ENCODE measurements at regions not wholly inside any gene's neighbourhood (a gene's known extent, or its start where the extent isn't known, plus 50 kb on each side); places are given as distances from the start of the nearest gene placed in this dataset.
"Not testable (repeated sequence)": the region's sequence is repeated elsewhere in the genome, so short reads cannot be mapped to it uniquely, and the experiment has no call there.

DNA sequence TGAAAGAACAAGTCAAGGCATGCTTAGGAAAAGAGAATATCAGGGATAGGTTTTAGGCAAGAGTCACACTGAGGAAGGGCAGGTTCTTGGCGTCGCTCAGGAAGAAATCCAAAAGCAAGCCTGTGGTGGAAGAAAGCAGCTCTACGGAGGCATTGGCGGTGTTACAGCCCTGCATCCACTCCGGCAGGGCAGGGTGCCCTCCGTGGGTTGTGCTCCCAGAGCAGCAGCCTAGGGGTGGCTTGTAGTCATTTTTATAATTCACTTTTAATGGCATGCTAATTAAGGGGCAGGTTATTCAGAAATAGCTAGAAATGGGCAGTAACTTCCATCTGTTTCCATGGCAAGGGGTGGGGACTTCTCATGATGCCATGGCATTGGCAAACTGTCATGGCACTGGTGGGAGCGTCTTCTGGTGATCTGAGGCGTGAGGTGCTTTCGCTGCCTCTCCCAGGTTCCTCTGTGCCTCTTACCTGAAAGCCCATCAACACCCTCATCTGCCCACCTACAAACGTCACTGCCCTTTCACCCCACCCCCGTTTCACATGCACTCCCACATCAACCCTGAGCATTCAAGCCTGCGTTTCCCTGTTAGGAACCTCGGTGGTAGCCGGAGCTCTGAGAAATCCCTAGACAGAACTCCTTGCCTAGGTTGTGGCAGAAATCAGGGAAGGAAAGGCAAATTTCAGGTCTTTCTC, 1763.8 kb upstream of the TPTE start:
- not testable (repeated sequence) for DNase-seq

DNA sequence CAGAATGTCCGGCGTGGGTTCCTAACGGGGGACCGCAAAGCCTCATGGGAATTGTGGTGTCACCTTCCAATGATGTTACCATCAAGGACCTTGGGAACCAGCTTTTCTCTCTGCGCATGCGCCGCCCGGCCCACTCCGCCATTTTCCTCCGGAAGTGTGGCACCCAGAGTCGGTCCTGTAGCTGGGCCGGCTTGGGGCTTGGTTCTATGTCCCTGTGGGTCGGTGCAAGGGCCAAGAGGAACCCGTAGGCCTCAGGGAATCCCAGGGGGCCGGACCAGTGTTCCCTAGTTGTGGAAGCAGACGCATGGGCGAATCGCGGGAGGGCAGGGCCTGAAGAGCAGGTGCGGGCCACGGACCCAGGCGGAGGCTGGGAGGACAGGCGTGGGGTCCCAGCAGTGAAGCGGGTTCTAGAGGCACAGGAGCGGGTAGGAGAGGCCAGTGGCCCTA, 1762.4 kb upstream of the TPTE start:
- DNase-seq, result peak; percentile 47

DNA sequence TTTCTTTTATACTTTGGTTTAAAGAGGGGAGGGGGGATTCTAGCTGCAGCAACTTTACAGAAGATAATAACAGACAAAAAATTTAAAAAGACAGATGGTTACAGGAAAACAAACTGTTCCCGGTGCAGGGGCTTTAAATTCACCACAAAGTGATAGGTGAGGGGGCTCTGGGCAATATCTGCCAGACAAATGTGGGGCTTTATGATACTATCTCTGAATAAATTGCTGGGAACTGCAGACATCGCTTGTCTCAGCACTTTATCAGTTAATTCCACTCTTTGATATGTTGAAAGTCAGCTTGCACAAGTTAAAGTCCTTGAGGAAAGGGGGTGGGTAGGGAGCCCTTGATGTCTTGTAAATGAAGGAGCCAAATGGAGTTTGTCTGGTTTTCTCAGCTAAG, 1759.1 kb upstream of the TPTE start:
- not testable (repeated sequence) for DNase-seq

- DNase-seq, result not testable (repeated sequence)
These were observed 1757.0 kb upstream of the TPTE start for GRCh38 chr21:8764416-8764815.

DNA sequence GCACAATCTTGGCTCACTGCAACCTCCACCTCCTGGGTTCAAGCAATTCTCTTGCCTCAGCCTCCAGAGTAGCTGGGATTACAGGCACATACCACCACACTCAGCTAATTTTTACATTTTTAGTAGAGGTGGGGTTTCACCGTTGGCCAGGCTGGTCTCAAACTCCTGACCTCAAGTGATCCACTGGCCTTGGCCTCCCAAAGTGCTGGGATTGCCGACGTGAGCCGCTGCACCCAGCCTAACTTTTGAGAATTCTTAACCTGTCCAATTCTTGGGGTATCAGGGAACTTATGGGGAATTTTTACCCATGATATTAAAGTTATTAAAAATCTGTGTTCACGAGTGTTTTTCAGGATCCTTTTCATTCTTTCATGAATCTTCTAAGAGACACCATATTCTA, 1755.2 kb upstream of the TPTE start:
- DNase-seq, result not testable (repeated sequence)

DNA sequence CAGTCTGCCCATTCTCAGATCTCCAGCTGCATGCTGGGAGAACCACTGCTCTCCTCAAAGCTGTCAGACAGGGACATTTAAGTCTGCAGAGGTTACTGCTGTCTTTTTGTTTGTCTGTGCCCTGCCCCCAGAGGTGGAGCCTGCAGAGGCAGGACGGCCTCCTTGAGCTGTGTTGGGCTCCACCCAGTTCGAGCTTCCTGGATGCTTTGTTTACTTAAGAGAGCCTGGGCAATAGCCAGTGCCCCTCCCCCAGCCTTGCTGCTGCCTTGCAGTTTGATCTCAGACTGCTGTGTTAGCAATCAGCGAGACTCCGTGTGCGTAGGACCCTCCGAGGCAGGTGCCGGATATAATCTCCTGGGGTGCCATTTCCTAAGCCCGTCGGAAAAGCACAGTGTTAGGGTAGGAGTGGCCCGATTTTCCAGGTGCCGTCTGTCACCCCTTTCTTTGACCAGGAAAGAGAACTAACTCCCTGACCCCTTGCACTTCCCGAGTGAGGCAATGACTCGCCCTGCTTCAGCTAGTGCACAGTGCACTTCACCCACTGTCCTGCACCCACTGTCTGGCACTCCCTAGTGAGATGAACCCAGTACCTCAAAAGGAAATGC, 1748.4 kb upstream of the TPTE start:
- DNase-seq, result not testable (repeated sequence)

GRCh38 chr21:8775591-8776215, 1745.7 kb upstream of the TPTE start:
- DNase-seq, result not testable (repeated sequence)

- DNase-seq, result not testable (repeated sequence)
These were observed 1744.1 kb upstream of the TPTE start for GRCh38 chr21:8777260-8777659.

DNA sequence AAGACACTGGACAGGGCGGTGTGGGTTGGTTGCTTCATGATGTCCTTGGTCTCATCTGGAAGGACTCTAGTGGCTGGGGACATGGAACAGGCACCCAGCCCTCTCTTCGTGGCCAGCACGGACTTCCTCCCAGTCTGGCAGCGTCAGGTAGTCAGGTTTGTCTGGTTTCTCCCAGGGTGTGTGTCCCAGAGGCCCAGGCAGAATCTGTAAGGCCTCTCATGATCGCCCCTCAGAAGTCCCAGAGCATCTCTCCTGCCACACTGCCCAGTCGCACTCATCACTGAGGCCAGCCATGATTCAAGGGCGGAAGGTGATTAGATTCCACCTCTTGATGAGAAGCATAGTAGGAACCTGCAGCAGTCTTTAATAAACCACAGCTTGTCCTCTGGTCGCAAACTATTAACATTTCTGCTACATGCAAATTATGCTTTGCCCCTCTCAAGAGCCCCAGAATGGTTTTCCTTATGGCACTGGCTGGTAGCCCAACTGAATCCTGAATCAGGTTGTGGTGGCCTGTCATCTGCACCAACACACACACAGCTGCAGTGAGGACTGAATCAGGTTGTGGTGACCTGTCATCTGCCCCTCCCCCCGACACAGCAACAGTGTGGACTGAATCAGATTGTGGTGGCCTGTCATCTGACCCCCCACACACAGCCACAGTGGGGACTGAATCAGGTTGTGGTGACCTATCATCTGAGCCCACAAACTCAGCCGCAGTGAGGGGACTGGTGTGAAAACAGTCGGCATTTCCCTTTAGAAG, 1742.9 kb upstream of the TPTE start:
- DNase-seq, result not testable (repeated sequence)

GRCh38 chr21:8812840-8813239, 1708.5 kb upstream of the TPTE start:
- DNase-seq, result not testable (repeated sequence)

DNA sequence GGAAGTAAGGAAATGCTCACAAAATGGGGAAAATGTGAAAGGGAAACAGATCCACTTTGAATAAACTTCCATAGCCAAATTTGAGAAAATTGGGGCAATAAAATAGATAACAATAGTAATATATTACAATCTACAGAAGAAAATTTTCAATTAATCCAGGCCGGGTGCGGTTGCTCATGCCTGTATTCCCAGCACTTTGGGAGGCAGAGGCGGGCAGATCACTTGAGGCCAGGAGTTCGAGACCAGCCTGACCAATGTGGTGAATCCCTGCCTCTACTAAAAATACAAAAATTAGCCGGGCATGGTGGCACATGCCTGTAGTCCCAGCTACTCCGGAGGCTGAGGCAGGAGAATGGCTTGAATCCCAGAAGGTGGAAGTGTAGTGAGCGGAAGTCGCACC, 1687.1 kb upstream of the TPTE start:
- not testable (repeated sequence) for DNase-seq
